VCaP (cell line): ENCODE measurements at regions not wholly inside any gene's neighbourhood (a gene's known extent, or its start where the extent isn't known, plus 50 kb on each side); places are given as distances from the start of the nearest gene placed in this dataset.
A peak's percentile ranks its signal among the peaks of the same experiment; 100 is the strongest.

ENCODE experiments used
- H3K27ac ChIP-seq: fragments of 450-650 bp; 2 replicates; pipeline ENCODE4 v1.5.1; 2017
- CTCF ChIP-seq: fragments of 450-650 bp; conservative IDR thresholded peaks from 2 replicates; pipeline ENCODE4 v1.5.1; 2017; ENCODE audit warnings: mild to moderate bottlenecking, moderate library complexity

GRCh38 chr7:42858570-42858969 is 53.3 kb downstream of the C7orf25 start:
- no peak overlapping the region for H3K27ac ChIP-seq
- no peak for TF ChIP-seq CTCF

- TF ChIP-seq CTCF: no peak
- H3K27ac ChIP-seq: peak overlapping the region; percentile 52
Observed at GRCh38 chr7:42856605-42856987, 55.3 kb downstream of the C7orf25 start.

GRCh38 chr7:42854571-42855118 is 57.2 kb downstream of the C7orf25 start:
- H3K27ac ChIP-seq: no peak overlapping the region
- no peak for TF ChIP-seq CTCF

GRCh38 chr7:42852531-42852930 is 59.3 kb downstream of the C7orf25 start:
- no peak for TF ChIP-seq CTCF
- no peak overlapping the region for H3K27ac ChIP-seq

- H3K27ac ChIP-seq: no peak overlapping the region; the same call in 1 of the 2 replicates
- TF ChIP-seq CTCF: peak; percentile 96
Observed at GRCh38 chr7:42843205-42843800, 68.6 kb downstream of the C7orf25 start.

GRCh38 chr7:42834676-42835075 is 77.2 kb downstream of the C7orf25 start:
- no peak overlapping the region for H3K27ac ChIP-seq
- TF ChIP-seq CTCF: no peak

GRCh38 chr7:42833411-42833810 is 78.5 kb downstream of the C7orf25 start:
- no peak for TF ChIP-seq CTCF

More at GRCh38 chr7:42833411-42833810, 78.5 kb downstream of the C7orf25 start:
- no peak overlapping the region for H3K27ac ChIP-seq
